ENCODE measurements at regions not wholly inside any gene's neighbourhood (a gene's known extent, or its start where the extent isn't known, plus 50 kb on each side); places are given as distances from the start of the nearest gene placed in this dataset.
A peak's percentile ranks its signal among the peaks of the same experiment; 100 is the strongest.

- WGBS, 2 donors: 70 to 74% methylated on average over 14 of the region's 14 CpGs
- Histone ChIP-seq H3K9me3 (no peaks in the 10 kb centered on the region), H3K4me3 (no peak overlapping the region), H3K4me1 (peaks cover 4 to 25% (median 17%) of the 10 kb centered on the region in 3 donors), H3K27me3 (no peaks in the 10 kb centered on the region), H3K27ac (peak overlapping the region in 1 of 4 donors; percentile 19), H3K36me3 (no peaks in the 10 kb centered on the region)
- no peak for DNase-seq
- peak in 1 of 4 donors; percentile 9 for ATAC-seq
- no peak for TF ChIP-seq CTCF (IDR thresholded peaks at IDR 0.05)
- no peak for FAIRE-seq
- intact Hi-C loops (cut with DNase I): no loop called here
Measured at GRCh38 chr2:222792001-222792611, 68.7 kb upstream of the ACSL3 start.

DNA sequence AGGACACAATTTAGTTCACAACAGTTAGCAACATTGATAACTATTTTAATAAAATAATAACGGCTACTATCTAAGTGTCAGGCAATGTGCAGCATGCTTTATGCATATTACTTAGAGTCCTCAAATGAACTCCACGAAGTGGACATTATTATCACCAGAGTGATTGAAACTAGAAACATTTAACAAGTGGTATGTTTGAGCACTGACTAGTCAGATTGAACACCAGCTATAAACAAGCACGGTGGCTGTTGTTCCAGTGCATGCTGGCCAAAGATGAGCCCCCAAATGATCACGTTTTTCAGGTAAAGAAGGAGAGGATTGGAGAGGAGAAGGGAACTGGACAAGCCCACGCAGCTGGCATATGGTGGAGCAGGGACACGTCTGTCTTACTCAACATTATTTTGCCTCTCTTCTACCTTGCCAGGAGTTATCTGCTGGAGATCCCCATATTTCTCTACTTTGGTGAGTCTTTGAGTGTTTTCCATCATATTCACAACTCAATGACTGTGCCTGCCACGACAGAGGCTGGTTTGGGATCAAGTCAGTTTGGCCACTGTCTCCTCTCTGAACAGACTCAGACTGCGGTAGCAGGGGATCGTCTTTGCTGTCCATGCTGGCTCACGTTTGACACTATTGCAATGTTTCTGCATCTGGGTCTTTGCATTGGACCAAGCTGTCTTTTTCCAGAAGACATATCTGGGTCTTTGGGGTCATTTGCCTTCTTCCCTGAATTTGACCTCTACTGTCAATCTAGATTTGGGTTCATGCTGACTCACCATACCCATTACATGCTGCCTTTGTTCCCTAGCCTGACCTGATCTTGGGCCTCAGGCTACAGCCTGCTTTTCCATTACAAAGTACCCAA is 66.0 kb upstream of the ACSL3 start:
- H3K27ac ChIP-seq: no peak overlapping the region
- H3K9me3 ChIP-seq: no peaks in the 10 kb centered on the region
- H3K4me1 ChIP-seq: peaks cover 4 to 31% (median 23%) of the 10 kb centered on the region in 3 donors
- FAIRE-seq: no peak
- no peak overlapping the region for H3K4me3 ChIP-seq
- intact Hi-C loops (cut with DNase I): no loop called here
- DNase-seq: no peak
- ATAC-seq: no peak
- no peak for TF ChIP-seq CTCF (IDR thresholded peaks at IDR 0.05)
- H3K36me3 ChIP-seq: no peaks in the 10 kb centered on the region
- H3K27me3 ChIP-seq: no peaks in the 10 kb centered on the region
- 68% methylated on average over 10 of the region's 10 CpGs for WGBS, 2 donors

GRCh38 chr2:222795450-222796357 is 65.1 kb upstream of the ACSL3 start:
- H3K27me3 ChIP-seq: no peaks in the 10 kb centered on the region
- TF ChIP-seq CTCF (IDR thresholded peaks at IDR 0.05): no peak
- H3K36me3 ChIP-seq: no peaks in the 10 kb centered on the region
- 64 to 67% methylated on average over 6 of the region's 6 CpGs for WGBS, 2 donors
- DNase-seq (no peak), ATAC-seq (peak; percentile 74 to 81 (median 78)), FAIRE-seq (peak; percentile 70)
- intact Hi-C loops (cut with DNase I): no loop called here
- H3K9me3 ChIP-seq: no peaks in the 10 kb centered on the region
- H3K4me3 ChIP-seq: no peak overlapping the region
- H3K27ac ChIP-seq: peak overlapping the region in 2 of 4 donors; percentile 61 to 74
- peaks cover 4 to 31% (median 23%) of the 10 kb centered on the region in 3 donors for H3K4me1 ChIP-seq

DNA sequence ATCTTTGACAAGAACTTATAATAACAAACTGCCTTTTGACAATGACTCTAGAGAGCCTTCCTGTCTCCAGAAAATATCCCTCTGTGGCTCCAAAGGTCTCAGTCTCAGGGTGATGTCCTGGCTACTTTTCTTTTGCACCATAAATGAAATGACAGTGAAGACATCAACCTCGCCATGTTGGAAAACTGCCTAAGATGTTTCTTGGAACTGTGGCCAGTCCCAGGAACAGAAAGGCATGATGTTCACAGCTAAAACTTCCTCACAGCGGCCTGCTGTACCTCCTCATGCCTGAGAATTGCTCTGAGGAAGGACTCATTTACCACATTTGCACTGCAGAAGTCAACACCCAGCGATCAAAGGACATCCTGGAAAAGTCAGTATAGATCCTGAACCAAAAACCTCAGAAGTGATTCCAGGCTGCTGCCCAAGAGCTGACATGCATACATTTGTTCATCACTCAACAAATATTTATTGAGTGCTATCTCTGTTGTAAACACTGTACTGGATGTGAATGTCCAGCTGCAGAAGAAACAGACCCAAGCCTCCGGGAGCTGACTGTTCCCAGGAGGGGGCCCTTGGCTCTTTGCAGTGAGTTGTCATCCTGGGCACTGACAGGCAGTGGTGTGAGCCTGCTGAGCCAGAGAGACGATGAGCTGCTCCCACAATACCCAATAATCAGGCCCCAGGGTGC is 64.3 kb upstream of the ACSL3 start:
- peak; percentile 52 to 83 (median 58) for DNase-seq
- H3K4me1 ChIP-seq: peaks cover 4 to 31% (median 23%) of the 10 kb centered on the region in 3 donors
- H3K4me3 ChIP-seq: no peak overlapping the region
- 23 to 26% methylated on average over 5 of the region's 5 CpGs for WGBS, 2 donors
- no peak for TF ChIP-seq CTCF (IDR thresholded peaks at IDR 0.05)
- no peaks in the 10 kb centered on the region for H3K9me3 ChIP-seq
- no peak for FAIRE-seq
- ATAC-seq: peak; percentile 82 to 89 (median 86)
- intact Hi-C loops (cut with DNase I): no loop called here
- H3K36me3 ChIP-seq: no peaks in the 10 kb centered on the region
- peak overlapping the region in 3 of 4 donors; percentile 1 to 74 (median 61) for H3K27ac ChIP-seq
- no peaks in the 10 kb centered on the region for H3K27me3 ChIP-seq

Measured in pancreas (tissue), 10 donors.